Loucy (cell line): ENCODE measurements at regions not wholly inside any gene's neighbourhood (a gene's known extent, or its start where the extent isn't known, plus 50 kb on each side); places are given as distances from the start of the nearest gene placed in this dataset.

ENCODE experiments used
- H2AFZ ChIP-seq: fragments of 200-600 bp; sonication (generic); 2 replicates; pipeline ENCODE4 v1.6.0; 2016; ENCODE audit warnings: antibody characterized with exemption, mild to moderate bottlenecking, low read length, moderate library complexity
- H3F3A ChIP-seq: fragments of 200-600 bp; 2 replicates; pipeline ENCODE4 v1.6.0; 2016; ENCODE audit warnings: antibody characterized with exemption, low read depth, mild to moderate bottlenecking
- H3K27me3 ChIP-seq: fragments of 200-600 bp; sonication (generic); 2 replicates; pipeline ENCODE4 v1.6.1; 2014; ENCODE audit warnings: low read length, mild to moderate bottlenecking; ENCODE audit not compliant: insufficient read depth, poor library complexity, severe bottlenecking
- H3K36me3 ChIP-seq: fragments of 200-600 bp; sonication (generic); 2 replicates; pipeline ENCODE4 v1.6.1; 2016; ENCODE audit warnings: low read length; ENCODE audit not compliant: insufficient read depth
- H3K4me1 ChIP-seq: fragments of 200-600 bp; sonication (generic); 2 replicates; pipeline ENCODE4 v1.5.1; 2014; ENCODE audit warnings: low read length, mild to moderate bottlenecking; ENCODE audit not compliant: insufficient read depth, poor library complexity, severe bottlenecking
- H3K4me2 ChIP-seq: fragments of 200-600 bp; sonication (generic); 2 replicates; pipeline ENCODE4 v1.6.0; 2014; ENCODE audit warnings: antibody characterized with exemption, low read length, low read depth, mild to moderate bottlenecking; ENCODE audit not compliant: poor library complexity, severe bottlenecking
- H3K4me3 ChIP-seq: fragments of 200-600 bp; sonication (generic); 2 replicates; pipeline ENCODE4 v1.5.1; 2014; ENCODE audit warnings: low read length, mild to moderate bottlenecking, mixed read lengths; ENCODE audit not compliant: poor library complexity, severe bottlenecking
- H3K79me2 ChIP-seq: fragments of 200-600 bp; sonication (generic); 2 replicates; pipeline ENCODE4 v1.6.1; 2014; ENCODE audit warnings: low read length; ENCODE audit not compliant: insufficient read depth
- H3K9ac ChIP-seq: fragments of 200-600 bp; sonication (generic); 2 replicates; pipeline ENCODE4 v1.6.0; 2014; ENCODE audit warnings: mild to moderate bottlenecking, low read depth, low read length, moderate library complexity; ENCODE audit not compliant: poor library complexity, severe bottlenecking
- H3K9me2 ChIP-seq: fragments of 200-600 bp; sonication (generic); replicated peaks from 2 replicates; pipeline ENCODE4 v1.6.1; 2016; ENCODE audit warnings: low read depth, low read length, mixed read lengths
- H3K9me3 ChIP-seq: fragments of 200-600 bp; sonication (generic); 2 replicates; pipeline ENCODE4 v1.6.1; 2014; ENCODE audit warnings: mild to moderate bottlenecking, antibody characterized with exemption, low read length, low read depth; ENCODE audit not compliant: insufficient read depth
- H4K20me1 ChIP-seq: fragments of 200-600 bp; sonication (generic); 2 replicates; pipeline ENCODE4 v1.6.0; 2014; ENCODE audit warnings: antibody characterized with exemption, low read length, mild to moderate bottlenecking; ENCODE audit not compliant: insufficient read depth, poor library complexity, severe bottlenecking
- EZH2phosphoT487 ChIP-seq: fragments of 200-600 bp; IDR thresholded peaks from 2 replicates; pipeline ENCODE4 v1.6.1; 2018; ENCODE audit warnings: antibody characterized with exemption, mild to moderate bottlenecking, moderate library complexity, borderline replicate concordance
- TF ChIP-seq, protein P1 (sequence below): fragments of 200-600 bp; sonication (generic); conservative IDR thresholded peaks from 2 replicates; pipeline ENCODE4 v1.5.1; 2014; ENCODE audit warnings: mild to moderate bottlenecking, antibody characterized with exemption, low read length

DNA sequence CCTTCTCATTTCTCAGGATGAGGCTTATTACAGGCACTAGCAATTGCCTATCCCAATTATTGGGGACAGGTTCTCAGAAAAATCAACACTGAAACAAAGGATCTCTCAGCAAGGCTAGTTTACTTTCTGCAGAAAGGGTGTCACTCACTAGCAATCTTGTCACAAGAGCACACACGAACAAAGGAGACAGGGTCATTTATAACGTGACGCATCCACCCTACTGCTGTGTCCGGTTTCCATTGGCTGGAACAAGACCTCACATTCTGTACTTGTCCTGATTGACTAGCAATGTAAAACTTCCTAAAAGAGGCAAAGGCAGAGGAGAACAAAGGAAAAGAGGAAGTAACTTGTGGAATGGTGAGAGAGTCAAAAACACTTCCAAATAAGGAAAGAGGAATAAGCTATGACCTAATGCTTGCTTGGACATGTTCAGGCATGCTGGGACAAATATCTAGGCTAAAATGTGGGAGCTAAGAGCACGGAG lies 160.2 kb upstream of the STXBP5 start:
- no peak overlapping the region for H3K4me2 ChIP-seq
- no peaks in the 10 kb centered on the region for H3K9me3 ChIP-seq
- no peak overlapping the region for H3K4me3 ChIP-seq
- no peaks in the 10 kb centered on the region for H4K20me1 ChIP-seq
- no peaks in the 10 kb centered on the region for H3F3A ChIP-seq
- no peak overlapping the region for H3K9ac ChIP-seq
- no peaks in the 10 kb centered on the region for H3K9me2 ChIP-seq
- no peak for TF ChIP-seq EZH2phosphoT487
- TF ChIP-seq, protein P1, sequence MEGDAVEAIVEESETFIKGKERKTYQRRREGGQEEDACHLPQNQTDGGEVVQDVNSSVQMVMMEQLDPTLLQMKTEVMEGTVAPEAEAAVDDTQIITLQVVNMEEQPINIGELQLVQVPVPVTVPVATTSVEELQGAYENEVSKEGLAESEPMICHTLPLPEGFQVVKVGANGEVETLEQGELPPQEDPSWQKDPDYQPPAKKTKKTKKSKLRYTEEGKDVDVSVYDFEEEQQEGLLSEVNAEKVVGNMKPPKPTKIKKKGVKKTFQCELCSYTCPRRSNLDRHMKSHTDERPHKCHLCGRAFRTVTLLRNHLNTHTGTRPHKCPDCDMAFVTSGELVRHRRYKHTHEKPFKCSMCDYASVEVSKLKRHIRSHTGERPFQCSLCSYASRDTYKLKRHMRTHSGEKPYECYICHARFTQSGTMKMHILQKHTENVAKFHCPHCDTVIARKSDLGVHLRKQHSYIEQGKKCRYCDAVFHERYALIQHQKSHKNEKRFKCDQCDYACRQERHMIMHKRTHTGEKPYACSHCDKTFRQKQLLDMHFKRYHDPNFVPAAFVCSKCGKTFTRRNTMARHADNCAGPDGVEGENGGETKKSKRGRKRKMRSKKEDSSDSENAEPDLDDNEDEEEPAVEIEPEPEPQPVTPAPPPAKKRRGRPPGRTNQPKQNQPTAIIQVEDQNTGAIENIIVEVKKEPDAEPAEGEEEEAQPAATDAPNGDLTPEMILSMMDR = no peak
- H3K4me1 ChIP-seq = no peaks in the 10 kb centered on the region
- H3K36me3 ChIP-seq = no peaks in the 10 kb centered on the region
- H2AFZ ChIP-seq = no peak overlapping the region
- no peaks in the 10 kb centered on the region for H3K79me2 ChIP-seq
- H3K27me3 ChIP-seq = no peaks in the 10 kb centered on the region

DNA sequence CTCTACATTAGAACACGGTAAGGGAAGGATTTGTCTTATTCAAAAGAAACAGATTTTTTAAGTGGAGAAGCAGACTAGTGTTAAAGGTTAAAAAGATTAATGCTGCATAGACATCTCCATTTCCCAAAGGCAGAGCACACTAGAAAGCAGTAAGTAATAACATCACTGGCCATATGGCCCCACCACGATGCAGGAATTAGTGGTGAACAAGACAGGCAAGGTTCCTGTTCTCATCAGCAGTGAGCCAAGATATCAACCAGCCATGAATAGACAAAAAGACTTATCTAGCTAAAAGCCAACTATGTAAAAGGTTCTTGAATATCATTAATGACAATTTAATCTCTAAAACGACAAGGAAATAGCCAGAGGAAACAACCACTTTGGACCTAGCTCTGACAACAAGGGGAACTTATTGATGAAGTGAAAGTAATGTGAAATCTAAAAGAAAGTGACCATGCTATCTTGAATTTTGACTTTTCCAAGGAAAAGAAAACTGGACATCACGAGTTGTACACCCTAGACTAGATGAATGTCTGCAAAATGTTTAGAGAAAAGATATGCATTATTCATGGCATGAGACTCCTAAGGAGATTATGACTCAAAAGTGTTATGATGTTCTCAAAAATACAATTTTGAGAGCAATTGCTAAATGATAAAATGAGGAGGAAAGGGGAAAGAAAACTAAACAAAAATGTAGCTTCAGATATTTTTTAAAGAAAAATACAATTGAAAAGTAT lies 157.9 kb upstream of the STXBP5 start:
- Histone ChIP-seq H3K27me3 (no peaks in the 10 kb centered on the region), H3K36me3 (no peaks in the 10 kb centered on the region), H3K4me3 (no peak overlapping the region), H3K9ac (no peak overlapping the region), H3K4me2 (no peak overlapping the region), H3K9me2 (no peaks in the 10 kb centered on the region), H2AFZ (no peak overlapping the region), H3K79me2 (no peaks in the 10 kb centered on the region), H3K9me3 (no peaks in the 10 kb centered on the region), H3K4me1 (no peaks in the 10 kb centered on the region), H3F3A (no peaks in the 10 kb centered on the region), H4K20me1 (no peaks in the 10 kb centered on the region)
- TF ChIP-seq, protein P1 = no peak
- no peak for TF ChIP-seq EZH2phosphoT487

DNA sequence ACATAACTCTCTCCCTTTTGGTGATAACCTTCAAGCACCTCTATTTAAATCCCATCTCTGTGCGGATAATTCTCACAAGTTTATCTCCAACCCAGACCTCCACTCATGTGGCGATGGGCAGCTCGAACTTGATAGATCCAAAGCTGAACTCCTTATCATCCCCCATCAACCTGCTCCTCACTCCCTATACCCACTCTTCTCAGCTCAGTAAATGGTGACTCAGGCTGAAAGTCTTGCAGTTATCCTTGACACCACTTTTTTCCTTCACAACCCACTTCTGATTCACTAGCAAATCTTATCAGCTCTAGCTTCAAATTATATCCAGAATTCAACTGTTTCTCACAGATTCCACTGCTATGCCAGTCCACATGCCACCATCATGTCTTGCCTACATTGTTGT lies 155.3 kb upstream of the STXBP5 start:
- Histone ChIP-seq H3K27me3 (no peaks in the 10 kb centered on the region), H3K4me2 (no peak overlapping the region), H2AFZ (no peak overlapping the region), H3K4me3 (no peak overlapping the region), H3F3A (no peaks in the 10 kb centered on the region), H3K9me2 (no peaks in the 10 kb centered on the region), H3K4me1 (peaks cover 5% of the 10 kb centered on the region), H3K36me3 (no peaks in the 10 kb centered on the region), H3K9me3 (no peaks in the 10 kb centered on the region), H3K79me2 (no peaks in the 10 kb centered on the region), H4K20me1 (no peaks in the 10 kb centered on the region), H3K9ac (no peak overlapping the region)
- TF ChIP-seq EZH2phosphoT487 = no peak
- TF ChIP-seq, protein P1 = no peak
